SK-N-SH (cell line): ENCODE measurements at regions not wholly inside any gene's neighbourhood (a gene's known extent, or its start where the extent isn't known, plus 50 kb on each side); places are given as distances from the start of the nearest gene placed in this dataset.

ENCODE experiments used
- CTCF ChIA-PET: fragments of 300-600, 350-600 bp; formaldehyde crosslinking; extraction: SDS; loops from one replicate; lab custom pipeline; 2021; lab: Yijun Ruan, JAX
- POLR2A ChIA-PET: fragments of 350-600 bp; sonication (Branson Sonifier 250); formaldehyde crosslinking; extraction: SDS; loops from one replicate; lab custom pipeline; 2020; ENCODE audit warnings: antibody characterized with exemption, inconsistent platforms; lab: Yijun Ruan, JAX
- DNase-seq: peaks from one replicate; pipeline ENCODE4 v3.0.0; 2012
- H2AFZ ChIP-seq: fragments of 200-600 bp; sonication (generic); 2 replicates; pipeline ENCODE4 v1.8.1; 2016; ENCODE audit warnings: antibody characterized with exemption, mild to moderate bottlenecking, low read depth
- H3F3A ChIP-seq: fragments of 200-600 bp; sonication (generic); replicated peaks from 2 replicates; pipeline ENCODE3; 2016; ENCODE audit warnings: antibody characterized with exemption, mild to moderate bottlenecking; ENCODE audit not compliant: insufficient read depth
- H3K27ac ChIP-seq, 2 experiments: fragments of 200-500 bp in 1 of 2; fragments of 200-600 bp in 1 of 2; sonication (Bioruptor generic) in 1 of 2; sonication (generic), shearing (Covaris generic) in 1 of 2; 2 replicates each; pipeline versions ENCODE4 v1.5.1 to v1.6.1; 2014 to 2016; ENCODE audit warnings: low read depth in 2 of 2, inconsistent platforms in 1 of 2, low read length in 1 of 2, mild to moderate bottlenecking in 1 of 2, mixed read lengths in 1 of 2
- H3K27me3 ChIP-seq: fragments of 200-600 bp; sonication (generic), shearing (Covaris generic); 2 replicates; pipeline ENCODE4 v1.6.1; 2016; ENCODE audit warnings: mixed run types; ENCODE audit not compliant: insufficient read depth
- H3K36me3 ChIP-seq, 2 experiments: fragments of 200-500 bp in 1 of 2; fragments of 200-600 bp in 1 of 2; sonication (Bioruptor generic) in 1 of 2; sonication (generic) in 1 of 2; replicated peaks in 1 of 2; 2 replicates each; pipeline versions ENCODE3 to v1.5.1; 2014 to 2016; ENCODE audit warnings: low read length in 1 of 2, mild to moderate bottlenecking in 1 of 2; ENCODE audit not compliant: insufficient read depth in 2 of 2, control insufficient read depth in 1 of 2
- H3K4me1 ChIP-seq, 2 experiments: fragments of 200-500 bp in 1 of 2; fragments of 200-600 bp in 1 of 2; sonication (Bioruptor generic) in 1 of 2; sonication (generic), shearing (Covaris generic) in 1 of 2; 2 replicates each; pipeline versions ENCODE4 v1.5.1 to v1.6.1; 2014 to 2016; ENCODE audit warnings: low read depth in 1 of 2, low read length in 1 of 2, mixed run types in 1 of 2; ENCODE audit not compliant: insufficient read depth in 2 of 2, control insufficient read depth in 1 of 2
- H3K4me2 ChIP-seq: fragments of 200-600 bp; sonication (generic), shearing (Covaris generic); 2 replicates; pipeline ENCODE4 v1.6.1; 2017; ENCODE audit warnings: mixed run types
- H3K4me3 ChIP-seq, 2 experiments: fragments of 200-500 bp in 1 of 2; fragments of 200-600 bp in 1 of 2; sonication (Bioruptor generic) in 1 of 2; sonication (generic), shearing (Covaris generic) in 1 of 2; 2 replicates each; pipeline versions ENCODE4 v1.5.1 to v1.8.1; 2014 to 2016; ENCODE audit warnings: low read depth in 2 of 2, inconsistent platforms in 1 of 2, low read length in 1 of 2, mild to moderate bottlenecking in 1 of 2, mixed read lengths in 1 of 2, moderate library complexity in 1 of 2
- H3K79me2 ChIP-seq: fragments of 200-600 bp; sonication (generic); 2 replicates; pipeline ENCODE4 v1.8.1; 2017; ENCODE audit warnings: mild to moderate bottlenecking; ENCODE audit not compliant: insufficient read depth
- H3K9ac ChIP-seq: fragments of 200-600 bp; sonication (generic); 2 replicates; pipeline ENCODE4 v1.6.1; 2017; ENCODE audit warnings: mixed run types
- H3K9me2 ChIP-seq: fragments of 200-600 bp; sonication (generic); 2 replicates; pipeline ENCODE4 v1.6.1; 2017; ENCODE audit warnings: mixed run types
- H3K9me3 ChIP-seq: fragments of 200-600 bp; sonication (generic); 2 replicates; pipeline ENCODE4 v1.6.1; 2017; ENCODE audit warnings: mixed run types, mild to moderate bottlenecking, moderate library complexity
- H4K20me1 ChIP-seq: fragments of 200-600 bp; sonication (generic); 2 replicates; pipeline ENCODE4 v1.6.1; 2017; ENCODE audit warnings: mild to moderate bottlenecking, mixed run types; ENCODE audit not compliant: insufficient read depth
- CTCF ChIP-seq: fragments of 200-600 bp; sonication (generic); IDR thresholded peaks from 2 replicates; pipeline ENCODE4 v1.6.1; 2017; ENCODE audit warnings: antibody characterized with exemption, mild to moderate bottlenecking, moderate library complexity
- ELF1 ChIP-seq: IDR thresholded peaks from 2 replicates; pipeline ENCODE4 v1.4.0; 2012
- FOXM1 ChIP-seq: IDR thresholded peaks from 2 replicates; pipeline ENCODE4 v1.4.0; 2012; ENCODE audit warnings: low read depth, mild to moderate bottlenecking
- GABPA ChIP-seq: IDR thresholded peaks from 2 replicates; pipeline ENCODE4 v1.4.0; 2012; ENCODE audit warnings: low read depth, mild to moderate bottlenecking
- GATA2 ChIP-seq: sonication (generic); formaldehyde crosslinking; IDR thresholded peaks from 2 replicates; pipeline ENCODE4 v1.5.0; 2020; ENCODE audit warnings: mild to moderate bottlenecking, missing genetic modification reagents
- MAX ChIP-seq: IDR thresholded peaks from 2 replicates; pipeline ENCODE4 v1.4.0; 2012; ENCODE audit warnings: low read depth
- RAD21 ChIP-seq: IDR thresholded peaks from 2 replicates; pipeline ENCODE4 v1.6.1; 2012; ENCODE audit warnings: mild to moderate bottlenecking, low read length
- RFX5 ChIP-seq: IDR thresholded peaks from 2 replicates; pipeline ENCODE4 v1.6.1; 2012; ENCODE audit warnings: mild to moderate bottlenecking, improper control_type of control experiment, low read length
- SIN3A ChIP-seq: IDR thresholded peaks from 2 replicates; pipeline ENCODE4 v1.6.1; 2012; ENCODE audit warnings: low read depth, mild to moderate bottlenecking, low read length, moderate library complexity, borderline replicate concordance
- SMC3 ChIP-seq: IDR thresholded peaks from 2 replicates; pipeline ENCODE4 v1.6.1; 2012; ENCODE audit warnings: low read depth, low read length, improper control_type of control experiment
- USF2 ChIP-seq: fragments of 150-350 bp; IDR thresholded peaks from 2 replicates; pipeline ENCODE4 v1.6.1; 2017; ENCODE audit warnings: antibody characterized with exemption, low read length, low read depth, borderline replicate concordance
- YY1 ChIP-seq: IDR thresholded peaks from 2 replicates; pipeline ENCODE4 v1.4.0; 2012; ENCODE audit warnings: low read depth, mild to moderate bottlenecking
- WGBS: methylation state at CpG from one replicate; pipeline ENCODE4 v1.1.6; 2017; ENCODE audit warnings: low lambda C conversion rate; 5-methylcytosine and 5-hydroxymethylcytosine counted together

GRCh38 chr6:126797981-126798380, 320.5 kb upstream of the RSPO3 start:
- no peaks in the 10 kb centered on the region for H3K9me3 ChIP-seq
- no peak for TF ChIP-seq YY1
- TF ChIP-seq GATA2 (CRISPR knock-in tag): no peak
- TF ChIP-seq USF2: no peak
- no peak for TF ChIP-seq RFX5
- TF ChIP-seq MAX: no peak
- TF ChIP-seq SIN3A: no peak
- TF ChIP-seq, all 33 proteins: peak for 0
- WGBS: 9% methylated on average over 2 of the region's 2 CpGs
- Histone ChIP-seq H3K4me3 (no peak overlapping the region), H3K36me3 (no peaks in the 10 kb centered on the region), H3K9me2 (no peaks in the 10 kb centered on the region), H3K79me2 (no peaks in the 10 kb centered on the region), H3K4me2 (no peak overlapping the region), H3F3A (no peaks in the 10 kb centered on the region), H4K20me1 (no peaks in the 10 kb centered on the region), H2AFZ (no peak overlapping the region), H3K4me1 (no peaks in the 10 kb centered on the region), H3K9ac (no peak overlapping the region), H3K27me3 (peaks cover 9% of the 10 kb centered on the region; the same call in 1 of the 2 replicates), H3K27ac (no peak overlapping the region)
- ChIA-PET CTCF (no interaction called here), POLR2A (no interaction called here)
- DNase-seq: no peak

DNA sequence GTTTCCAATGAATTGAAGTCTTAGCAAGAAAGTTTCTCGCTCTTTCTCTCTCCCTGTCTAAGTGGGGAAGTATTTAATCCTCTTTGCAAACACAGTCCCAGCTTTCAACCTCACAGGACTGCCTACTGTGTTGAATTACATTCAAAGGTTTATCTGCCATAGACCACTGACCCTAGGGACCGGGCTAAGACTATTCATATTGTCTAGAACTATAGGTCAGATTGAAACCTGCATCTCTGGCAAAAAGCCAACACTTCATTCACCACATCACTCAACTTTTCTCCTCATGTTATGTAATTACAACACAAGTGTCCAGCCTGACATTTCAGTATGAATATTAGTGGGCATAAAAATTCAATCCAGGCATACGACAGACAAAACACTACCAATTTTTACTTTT, 314.7 kb upstream of the RSPO3 start:
- DNase-seq: no peak
- no peaks in the 10 kb centered on the region for H3F3A ChIP-seq
- H3K27ac ChIP-seq: no peak overlapping the region
- H2AFZ ChIP-seq: no peak overlapping the region
- 16% methylated on average over 3 of the region's 3 CpGs for WGBS
- H3K9me2 ChIP-seq: no peaks in the 10 kb centered on the region
- H4K20me1 ChIP-seq: no peaks in the 10 kb centered on the region
- H3K4me3 ChIP-seq: no peak overlapping the region
- ChIA-PET POLR2A (no interaction called here), CTCF (interaction anchor here (0.7 to 3.3 kb wide), 20 partner anchors 9 to 634 kb away, joined by 3 to 41 read pairs (median 4); partner anchors contain the start of gene RNF146)
- no peak for TF ChIP-seq SIN3A
- no peak for TF ChIP-seq YY1
- TF ChIP-seq GABPA: no peak
- no peaks in the 10 kb centered on the region for H3K9me3 ChIP-seq
- no peak overlapping the region for H3K4me2 ChIP-seq
- H3K4me1 ChIP-seq: no peaks in the 10 kb centered on the region
- no peaks in the 10 kb centered on the region for H3K36me3 ChIP-seq
- no peaks in the 10 kb centered on the region for H3K79me2 ChIP-seq
- peaks cover 19% of the 10 kb centered on the region for H3K27me3 ChIP-seq
- no peak overlapping the region for H3K9ac ChIP-seq

DNA sequence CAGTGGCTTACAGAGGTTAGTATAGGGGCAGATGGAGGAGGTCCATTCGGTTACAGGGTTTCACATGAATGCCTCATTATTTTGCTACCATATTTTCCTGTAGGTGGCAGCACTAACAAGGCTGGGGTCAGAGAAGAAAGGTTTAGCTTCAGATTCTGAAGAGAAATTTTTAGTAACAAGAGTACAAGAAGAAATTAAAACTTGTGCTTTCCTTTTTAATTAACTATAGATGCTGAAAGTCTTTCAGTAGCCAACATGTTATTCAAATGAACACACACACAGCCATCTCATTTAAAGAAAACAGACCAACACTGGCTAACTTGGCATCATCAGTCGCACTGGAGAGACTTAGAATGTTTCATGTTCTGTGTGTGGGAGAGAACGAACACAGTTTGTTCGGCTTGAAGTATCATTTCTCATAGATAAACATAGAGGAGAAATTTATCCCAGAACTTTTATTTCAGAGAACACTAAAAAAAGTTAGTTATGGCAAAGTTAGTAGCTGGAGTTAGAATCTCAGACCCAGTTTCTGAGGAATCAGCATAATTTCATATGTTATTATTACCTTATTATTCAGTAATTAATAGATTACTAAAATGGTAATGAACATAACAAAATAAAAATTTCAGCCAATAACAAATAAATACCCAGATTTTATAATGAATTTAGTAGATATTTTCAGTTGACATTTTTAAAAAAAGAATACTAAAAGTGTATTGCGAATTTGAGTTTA, 314.0 kb upstream of the RSPO3 start:
- Histone ChIP-seq H3K27me3 (peaks cover 19% of the 10 kb centered on the region), H4K20me1 (no peaks in the 10 kb centered on the region), H3K4me1 (no peaks in the 10 kb centered on the region), H3K27ac (no peak overlapping the region), H3K9me3 (no peaks in the 10 kb centered on the region), H3K9ac (no peak overlapping the region), H2AFZ (no peak overlapping the region), H3K79me2 (no peaks in the 10 kb centered on the region), H3K4me2 (no peak overlapping the region), H3K36me3 (no peaks in the 10 kb centered on the region), H3K9me2 (no peaks in the 10 kb centered on the region), H3F3A (no peaks in the 10 kb centered on the region), H3K4me3 (no peak overlapping the region)
- TF ChIP-seq FOXM1: no peak
- no peak for TF ChIP-seq MAX
- TF ChIP-seq SMC3: peak; percentile 60
- no peak for TF ChIP-seq ELF1
- no peak for TF ChIP-seq YY1
- peak; percentile 71 for TF ChIP-seq RAD21
- peak; percentile 84 for TF ChIP-seq CTCF
- no peak for TF ChIP-seq RFX5
- ChIA-PET POLR2A (no interaction called here), CTCF (interaction anchor here (0.6 to 3.3 kb wide), 34 partner anchors 9 to 1564 kb away, joined by 3 to 41 read pairs (median 3); partner anchors contain the start of gene RNF146)
- DNase-seq: peak; percentile 24
- WGBS: 19% methylated on average over 5 of the region's 5 CpGs
